ENCODE measurements at regions not wholly inside any gene's neighbourhood (a gene's known extent, or its start where the extent isn't known, plus 50 kb on each side); places are given as distances from the start of the nearest gene placed in this dataset.

DNA sequence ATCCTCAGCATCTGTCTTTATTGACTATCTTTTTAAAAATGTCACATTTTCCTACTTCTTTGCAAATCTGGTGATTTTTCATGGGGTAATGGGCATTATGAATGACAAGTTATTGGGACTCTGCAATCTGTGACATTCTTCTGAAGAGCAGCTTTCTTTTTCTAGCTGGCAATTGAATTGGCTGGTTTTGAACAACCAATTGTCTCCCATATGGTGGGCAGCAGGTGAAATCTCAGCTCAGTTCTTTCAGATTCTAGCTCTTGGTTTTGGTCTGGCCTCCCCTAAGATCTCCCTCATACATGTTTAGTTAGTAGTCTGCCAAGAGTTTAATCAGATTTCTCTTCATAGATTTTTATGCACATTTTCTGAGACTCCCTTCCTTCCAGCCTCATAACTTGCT lies 107.9 kb upstream of the EPB41L3 start:
- H3K36me3 ChIP-seq = no peaks in the 10 kb centered on the region
- no peaks in the 10 kb centered on the region for H3K9me3 ChIP-seq
- no peak overlapping the region for H3K27ac ChIP-seq
- TF ChIP-seq CTCF (IDR thresholded peaks at IDR 0.05) = no peak
- no peaks in the 10 kb centered on the region for H3K4me1 ChIP-seq (ENCODE audit: control insufficient read depth in 1 of 2, low read depth in 2 of 2)
- H3K4me3 ChIP-seq = no peak overlapping the region
- ATAC-seq (ENCODE audit: insufficient number of reproducible peaks, low FRiP score, low read depth) = no peak
- H3K27me3 ChIP-seq (replicated peaks; ENCODE audit: insufficient read depth) = no peaks in the 10 kb centered on the region
- no peak for DNase-seq (ENCODE audit: low spot score)

DNA sequence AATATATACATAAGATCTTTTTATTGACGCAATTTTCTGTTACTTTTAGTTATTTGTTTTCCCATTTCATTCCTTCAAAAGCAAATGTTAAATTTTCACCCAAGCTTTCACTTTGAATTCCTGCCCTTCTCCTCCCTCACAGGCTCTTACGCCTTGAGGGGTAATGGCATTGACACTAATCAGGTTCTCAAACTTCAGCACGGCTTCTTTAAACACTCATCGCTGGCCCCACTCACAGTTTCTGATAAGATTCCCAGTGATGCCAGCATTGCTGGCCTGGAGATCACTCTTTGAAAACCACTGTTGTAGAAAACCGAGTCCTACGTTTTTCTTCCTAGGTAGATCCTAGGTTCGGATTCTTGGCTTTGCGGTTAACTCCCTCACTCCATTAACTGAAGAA lies 105.6 kb upstream of the EPB41L3 start:
- no peak for DNase-seq (ENCODE audit: low spot score)
- no peak for ATAC-seq (ENCODE audit: insufficient number of reproducible peaks, low FRiP score, low read depth)
- no peak for TF ChIP-seq CTCF (IDR thresholded peaks at IDR 0.05)
- Histone ChIP-seq H3K27me3 (replicated peaks; ENCODE audit: insufficient read depth) (no peaks in the 10 kb centered on the region), H3K4me1 (ENCODE audit: control insufficient read depth in 1 of 2, low read depth in 2 of 2) (no peaks in the 10 kb centered on the region), H3K27ac (no peak overlapping the region), H3K36me3 (no peaks in the 10 kb centered on the region), H3K9me3 (no peaks in the 10 kb centered on the region), H3K4me3 (no peak overlapping the region)

GRCh38 chr18:5646739-5647138 lies 102.9 kb upstream of the EPB41L3 start:
- Histone ChIP-seq H3K9me3 (no peaks in the 10 kb centered on the region), H3K4me3 (no peak overlapping the region), H3K4me1 (ENCODE audit: control insufficient read depth in 1 of 2, low read depth in 2 of 2) (no peaks in the 10 kb centered on the region), H3K36me3 (no peaks in the 10 kb centered on the region), H3K27me3 (replicated peaks; ENCODE audit: insufficient read depth) (no peaks in the 10 kb centered on the region), H3K27ac (no peak overlapping the region)
- no peak for ATAC-seq (ENCODE audit: insufficient number of reproducible peaks, low FRiP score, low read depth)
- no peak for DNase-seq (ENCODE audit: low spot score)
- no peak for TF ChIP-seq CTCF (IDR thresholded peaks at IDR 0.05)

DNA sequence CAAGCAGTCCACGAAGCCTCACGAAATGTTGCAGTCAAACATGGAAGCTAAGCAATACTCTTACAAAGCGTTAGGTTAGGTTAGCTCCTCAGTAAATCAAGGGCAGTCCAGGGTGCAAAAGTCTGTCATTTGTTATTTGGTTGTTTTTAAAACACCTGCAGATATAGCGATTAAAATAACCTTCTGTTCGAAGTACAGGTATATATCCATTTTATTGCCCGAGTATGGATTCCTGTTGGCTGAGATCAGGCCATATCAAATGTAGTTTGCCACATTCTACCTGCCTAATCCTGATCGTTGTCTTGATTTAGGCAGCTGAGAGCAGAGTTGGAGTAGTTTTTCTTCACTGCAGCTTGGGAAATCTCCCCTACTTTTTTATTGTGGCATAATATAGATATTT lies 99.5 kb upstream of the EPB41L3 start:
- Histone ChIP-seq H3K36me3 (no peaks in the 10 kb centered on the region), H3K4me1 (ENCODE audit: control insufficient read depth in 1 of 2, low read depth in 2 of 2) (no peaks in the 10 kb centered on the region), H3K27ac (no peak overlapping the region), H3K9me3 (no peaks in the 10 kb centered on the region), H3K4me3 (no peak overlapping the region), H3K27me3 (replicated peaks; ENCODE audit: insufficient read depth) (no peaks in the 10 kb centered on the region)
- ATAC-seq (ENCODE audit: insufficient number of reproducible peaks, low FRiP score, low read depth) = no peak
- no peak for DNase-seq (ENCODE audit: low spot score)
- no peak for TF ChIP-seq CTCF (IDR thresholded peaks at IDR 0.05)

DNA sequence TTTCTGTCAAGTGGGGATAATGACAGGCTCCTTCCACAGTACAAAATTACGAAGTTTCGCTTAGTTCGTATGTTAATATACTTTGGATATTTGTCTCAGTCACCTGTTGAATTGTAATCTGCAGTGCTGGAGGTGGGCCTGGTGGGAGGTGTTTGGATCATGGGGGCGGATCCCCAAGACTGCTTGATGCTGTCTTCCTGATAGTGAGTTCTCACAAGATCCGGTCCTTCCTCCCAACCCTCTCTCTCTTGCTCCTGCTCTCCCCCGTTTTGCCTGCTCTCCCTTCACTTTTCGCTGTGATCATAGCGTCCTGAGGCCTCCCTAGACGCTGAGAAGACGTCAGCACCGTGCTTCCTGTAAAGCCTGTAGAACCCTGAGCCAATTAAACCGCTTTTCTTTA lies 97.1 kb upstream of the EPB41L3 start:
- Histone ChIP-seq H3K9me3 (no peaks in the 10 kb centered on the region), H3K27ac (no peak overlapping the region), H3K4me3 (no peak overlapping the region), H3K27me3 (replicated peaks; ENCODE audit: insufficient read depth) (no peaks in the 10 kb centered on the region), H3K4me1 (ENCODE audit: control insufficient read depth in 1 of 2, low read depth in 2 of 2) (no peaks in the 10 kb centered on the region), H3K36me3 (no peaks in the 10 kb centered on the region)
- ATAC-seq (ENCODE audit: insufficient number of reproducible peaks, low FRiP score, low read depth) (no peak), DNase-seq (ENCODE audit: low spot score) (no peak)
- no peak for TF ChIP-seq CTCF (IDR thresholded peaks at IDR 0.05)
